ENCODE measurements at regions not wholly inside any gene's neighbourhood (a gene's known extent, or its start where the extent isn't known, plus 50 kb on each side); places are given as distances from the start of the nearest gene placed in this dataset.

- Histone ChIP-seq H3K4me3 (no peak overlapping the region), H3K4me1 (no peaks in the 10 kb centered on the region), H3K27me3 (no peaks in the 10 kb centered on the region), H3K27ac (no peak overlapping the region), H3K9me3 (peaks cover 0 to 6% of the 10 kb centered on the region in 2 donors), H3K36me3 (no peaks in the 10 kb centered on the region)
- TF ChIP-seq POLR2A (IDR thresholded peaks at IDR 0.05) (no peak), EP300 (IDR thresholded peaks at IDR 0.05; ENCODE audit: low read depth) (no peak), CTCF (IDR thresholded peaks at IDR 0.05) (no peak)
- WGBS, 2 donors (ENCODE audit: low coverage in 1 of 2), result 62% methylated on average over 3 of the region's 3 CpGs; no CpG with 5 or more reads in 1 of the 2 donors
- in situ Hi-C loops (cut with MboI; ENCODE audit: low pct_ligation_motif_present in 1 of 4, low pct_unique_long_range_greater_than_20kb in 1 of 4, low sequenced_read_pairs in 3 of 4), result no loop called here
- no peak for DNase-seq
- intact Hi-C loops (cut with DNase I; ENCODE audit: low total_unique reads), result no loop called here
Measured at GRCh38 chr3:54014067-54014466, 108.3 kb upstream of the CACNA2D3 start.

GRCh38 chr3:54008744-54009143 is 113.6 kb upstream of the CACNA2D3 start:
- Histone ChIP-seq H3K9me3 (no peaks in the 10 kb centered on the region), H3K4me1 (no peaks in the 10 kb centered on the region), H3K27ac (no peak overlapping the region), H3K4me3 (no peak overlapping the region), H3K27me3 (no peaks in the 10 kb centered on the region), H3K36me3 (no peaks in the 10 kb centered on the region)
- in situ Hi-C loops (cut with MboI; ENCODE audit: low pct_ligation_motif_present in 1 of 4, low pct_unique_long_range_greater_than_20kb in 1 of 4, low sequenced_read_pairs in 3 of 4) (no loop called here), intact Hi-C loops (cut with DNase I; ENCODE audit: low total_unique reads) (no loop called here)
- WGBS, 2 donors (ENCODE audit: low coverage in 1 of 2), result 80% methylated on average over 2 of the region's 2 CpGs; no CpG with 5 or more reads in 1 of the 2 donors
- no peak for DNase-seq
- no peak for TF ChIP-seq POLR2A (IDR thresholded peaks at IDR 0.05)
- TF ChIP-seq POLR2AphosphoS5 (IDR thresholded peaks at IDR 0.05), result no peak
- no peak for TF ChIP-seq CTCF (IDR thresholded peaks at IDR 0.05)
- no peak for TF ChIP-seq EP300 (IDR thresholded peaks at IDR 0.05; ENCODE audit: low read depth)

- WGBS, 2 donors (ENCODE audit: low coverage in 1 of 2), result 76 to 86% methylated on average over 6 of the region's 6 CpGs
- TF ChIP-seq CTCF (IDR thresholded peaks at IDR 0.05), result no peak
- no peak for TF ChIP-seq POLR2A (IDR thresholded peaks at IDR 0.05)
- TF ChIP-seq POLR2AphosphoS5 (IDR thresholded peaks at IDR 0.05), result no peak
- Histone ChIP-seq H3K27me3 (no peaks in the 10 kb centered on the region), H3K4me1 (no peaks in the 10 kb centered on the region), H3K36me3 (no peaks in the 10 kb centered on the region), H3K9me3 (no peaks in the 10 kb centered on the region), H3K4me3 (no peak overlapping the region), H3K27ac (no peak overlapping the region)
- in situ Hi-C loops (cut with MboI; ENCODE audit: low pct_ligation_motif_present in 1 of 4, low pct_unique_long_range_greater_than_20kb in 1 of 4, low sequenced_read_pairs in 3 of 4) (no loop called here), intact Hi-C loops (cut with DNase I; ENCODE audit: low total_unique reads) (no loop called here)
- DNase-seq, result no peak
Measured at GRCh38 chr3:54008099-54008498, 114.3 kb upstream of the CACNA2D3 start.

DNA sequence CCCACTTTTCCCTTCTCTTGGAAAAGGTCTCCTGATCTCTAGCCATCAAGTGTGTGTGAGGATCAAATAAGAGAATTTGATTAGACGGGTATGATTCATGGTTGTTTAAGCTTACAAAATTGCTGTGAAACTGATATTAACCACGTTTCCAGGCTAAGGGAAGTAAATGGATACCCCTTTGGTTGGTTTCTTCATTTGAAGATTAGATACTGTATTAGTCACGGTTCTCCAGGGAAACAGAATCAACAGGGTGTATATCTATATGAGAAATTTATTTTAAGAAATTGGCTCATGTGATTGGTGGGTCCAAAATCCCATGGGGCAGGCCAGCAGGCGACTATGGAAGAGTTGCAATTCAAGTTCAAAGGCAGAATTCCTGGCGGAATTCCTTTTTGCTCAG is 112.7 kb upstream of the SELENOK start:
- H3K27me3 ChIP-seq, result no peaks in the 10 kb centered on the region
- WGBS, 2 donors (ENCODE audit: low coverage in 1 of 2), result 71 to 78% methylated on average over 5 of the region's 5 CpGs
- DNase-seq, result no peak
- in situ Hi-C loops (cut with MboI; ENCODE audit: low pct_ligation_motif_present in 1 of 4, low pct_unique_long_range_greater_than_20kb in 1 of 4, low sequenced_read_pairs in 3 of 4) (no loop called here), intact Hi-C loops (cut with DNase I; ENCODE audit: low total_unique reads) (no loop called here)
- no peaks in the 10 kb centered on the region for H3K36me3 ChIP-seq
- H3K4me3 ChIP-seq, result no peak overlapping the region
- H3K9me3 ChIP-seq, result no peaks in the 10 kb centered on the region
- no peak overlapping the region for H3K27ac ChIP-seq
- TF ChIP-seq EP300 (IDR thresholded peaks at IDR 0.05; ENCODE audit: low read depth), result no peak
- TF ChIP-seq CTCF (IDR thresholded peaks at IDR 0.05), result no peak
- TF ChIP-seq POLR2AphosphoS5 (IDR thresholded peaks at IDR 0.05), result no peak
- TF ChIP-seq POLR2A (IDR thresholded peaks at IDR 0.05), result no peak
- H3K4me1 ChIP-seq, result no peaks in the 10 kb centered on the region
